Prostate gland (tissue), 2 donors: ENCODE measurements at regions not wholly inside any gene's neighbourhood (a gene's known extent, or its start where the extent isn't known, plus 50 kb on each side); places are given as distances from the start of the nearest gene placed in this dataset.
"Not testable (repeated sequence)": the region's sequence is repeated elsewhere in the genome, so short reads cannot be mapped to it uniquely, and the experiment has no call there.

Experiments used
- DNase-seq: peaks from one replicate; pipeline ENCODE4 v3.0.0-alpha.2; 2019; ENCODE audit warnings: low spot score
- H3K27ac ChIP-seq, 2 donors: fragments of 200-600 bp; sonication (generic); 2 replicates each; pipeline ENCODE4 v1.5.1; 2017 to 2019
- H3K27me3 ChIP-seq: fragments of 200-600 bp; sonication (generic); replicated peaks from 2 replicates; pipeline ENCODE4 v1.5.1; 2019; ENCODE audit not compliant: insufficient read depth
- H3K36me3 ChIP-seq, 2 donors: fragments of 200-600 bp; sonication (generic); 1 replicate in 1 of 2; 2 replicates in 1 of 2; pipeline versions ENCODE4 v1.5.1 to v1.8.1; 2017 to 2019
- H3K4me1 ChIP-seq: fragments of 200-600 bp; sonication (generic); replicated peaks from 2 replicates; pipeline ENCODE4 v1.5.1; 2019
- H3K4me3 ChIP-seq, 2 donors: fragments of 200-600 bp; sonication (generic); 2 replicates each; pipeline ENCODE4 v1.5.1; 2017 to 2019
- H3K9me3 ChIP-seq: fragments of 200-600 bp; sonication (generic); 2 replicates; pipeline ENCODE4 v1.5.1; 2017
- CTCF ChIP-seq, 4 experiments: fragments of 200-600 bp in 2 of 4; fragments of 450-650 bp in 2 of 4; sonication (generic) in 2 of 4; IDR thresholded peaks; 1 replicate in 3 of 4; 2 replicates in 1 of 4; pipeline ENCODE4 v1.5.1; 2016 to 2019; ENCODE audit warnings: antibody characterized with exemption in 4 of 4, mild to moderate bottlenecking in 2 of 4, moderate library complexity in 2 of 4
- POLR2A ChIP-seq: fragments of 450-650 bp; IDR thresholded peaks from one replicate; pipeline ENCODE4 v1.6.1; 2016; ENCODE audit warnings: antibody characterized with exemption, mild to moderate bottlenecking
- POLR2AphosphoS5 ChIP-seq: sonication (generic); formaldehyde crosslinking; IDR thresholded peaks from one replicate; pipeline ENCODE4 v1.6.1; 2017; ENCODE audit warnings: antibody characterized with exemption
- WGBS: methylation state at CpG from one replicate; pipeline ENCODE4 v1.1.5; 2018; 5-methylcytosine and 5-hydroxymethylcytosine counted together
- intact Hi-C: fragments of 100-400 bp; cut with DNase I; formaldehyde crosslinking; loops from one replicate; pipeline ENCODE4 v1.14.2; 2022

DNA sequence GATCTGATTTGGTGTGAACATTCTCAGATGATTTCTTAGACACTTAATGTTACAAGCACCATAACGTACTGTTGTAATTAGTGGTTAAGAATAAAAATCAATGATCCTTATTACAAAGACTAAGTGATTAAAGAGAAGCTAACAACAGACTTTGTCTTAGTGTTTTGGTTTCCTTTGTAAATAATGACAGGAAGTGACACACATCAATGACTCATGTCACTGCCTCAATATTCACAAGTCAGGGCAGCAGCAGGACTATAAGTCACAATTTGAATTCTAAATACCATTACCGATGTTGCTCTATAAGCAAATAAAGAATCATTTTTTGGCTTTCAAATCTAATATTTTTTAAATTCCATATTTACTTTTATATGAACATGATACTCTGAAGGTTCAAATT lies 115.8 kb upstream of the FAT4 start:
- 82% methylated on average over 2 of the region's 2 CpGs for WGBS
- Histone ChIP-seq H3K27me3 (no peaks in the 10 kb centered on the region), H3K4me1 (no peaks in the 10 kb centered on the region), H3K9me3 (no peaks in the 10 kb centered on the region), H3K4me3 (no peak overlapping the region), H3K27ac (no peak overlapping the region), H3K36me3 (no peaks in the 10 kb centered on the region)
- TF ChIP-seq POLR2A: no peak
- TF ChIP-seq CTCF (IDR thresholded peaks at IDR 0.05): no peak
- no peak for TF ChIP-seq POLR2AphosphoS5
- no peak for DNase-seq
- intact Hi-C loops: no loop called here

- H3K4me1 ChIP-seq, H3K4me3 ChIP-seq, H3K27me3 ChIP-seq, H3K27ac ChIP-seq, DNase-seq, H3K36me3 ChIP-seq, H3K9me3 ChIP-seq, intact Hi-C loops: not testable (repeated sequence)
- WGBS: 98% methylated on average over 22 of the region's 30 CpGs
These were observed 122.8 kb upstream of the FAT4 start for GRCh38 chr4:125191874-125192459.

- Histone ChIP-seq H3K36me3 (no peaks in the 10 kb centered on the region), H3K4me3 (no peak overlapping the region), H3K4me1 (no peaks in the 10 kb centered on the region), H3K27me3 (no peaks in the 10 kb centered on the region), H3K27ac (no peak overlapping the region), H3K9me3 (no peaks in the 10 kb centered on the region)
- no peak for TF ChIP-seq POLR2A
- TF ChIP-seq POLR2AphosphoS5: no peak
- TF ChIP-seq CTCF (IDR thresholded peaks at IDR 0.05): no peak
- DNase-seq: no peak
- 94% methylated on average over 3 of the region's 3 CpGs for WGBS
- intact Hi-C loops: no loop called here
These were observed 123.5 kb upstream of the FAT4 start for GRCh38 chr4:125191232-125191631.

DNA sequence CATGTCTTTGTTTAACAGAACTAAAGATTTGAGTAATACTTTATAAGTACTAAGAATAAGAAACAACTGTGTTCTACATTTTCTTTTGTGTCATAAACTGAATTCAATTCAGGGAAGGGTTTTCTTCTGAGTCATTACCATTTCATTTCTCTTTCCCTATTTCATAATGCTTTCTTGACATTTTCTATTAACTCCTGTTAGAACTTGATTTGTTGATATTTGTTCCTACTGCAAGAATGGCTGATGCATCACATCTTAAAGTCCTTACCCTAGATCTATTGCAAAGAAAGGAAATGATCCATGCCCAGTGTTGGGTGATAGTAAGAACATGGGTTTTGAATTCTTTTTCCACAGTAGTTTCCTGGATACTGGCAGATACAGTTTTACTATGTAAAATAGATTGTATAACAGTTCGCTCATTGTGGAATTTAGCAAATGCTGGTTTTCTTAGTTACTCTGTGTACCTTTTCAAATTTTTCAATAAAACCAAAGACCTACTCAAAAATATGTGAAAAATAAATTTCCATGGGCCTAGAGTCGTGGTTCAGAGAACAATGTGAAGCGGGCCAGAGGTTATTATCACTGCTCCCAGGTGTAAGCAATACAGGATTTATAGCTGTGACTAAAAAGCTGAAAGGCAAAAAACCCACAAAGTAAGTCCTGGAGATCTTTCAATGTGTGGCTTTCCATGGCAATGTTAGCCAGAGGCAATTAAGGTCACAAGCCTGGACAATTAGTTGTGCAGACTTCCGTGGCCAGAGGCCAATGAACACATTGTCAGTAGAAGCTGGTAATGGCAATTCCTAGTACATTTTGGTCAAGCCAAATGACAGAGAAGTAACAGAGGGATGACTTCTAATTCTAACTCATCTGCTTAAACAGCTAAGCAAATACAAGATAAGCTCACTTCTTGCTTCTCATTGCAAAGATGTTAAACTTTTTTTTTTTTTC lies 127.3 kb upstream of the FAT4 start:
- 39% methylated on average over 4 of the region's 4 CpGs for WGBS
- no peaks in the 10 kb centered on the region for H3K27me3 ChIP-seq
- H3K27ac ChIP-seq: no peak overlapping the region
- TF ChIP-seq POLR2A (no peak), POLR2AphosphoS5 (no peak), CTCF (IDR thresholded peaks at IDR 0.05) (no peak)
- H3K4me3 ChIP-seq: no peak overlapping the region
- H3K36me3 ChIP-seq: no peaks in the 10 kb centered on the region
- no peaks in the 10 kb centered on the region for H3K4me1 ChIP-seq
- intact Hi-C loops: no loop called here
- H3K9me3 ChIP-seq: no peaks in the 10 kb centered on the region
- peak; percentile 14 for DNase-seq

GRCh38 chr4:125184116-125184515 lies 130.6 kb upstream of the FAT4 start:
- Histone ChIP-seq H3K4me3 (no peak overlapping the region), H3K9me3 (no peaks in the 10 kb centered on the region), H3K27ac (no peak overlapping the region), H3K27me3 (no peaks in the 10 kb centered on the region), H3K4me1 (no peaks in the 10 kb centered on the region), H3K36me3 (no peaks in the 10 kb centered on the region)
- TF ChIP-seq CTCF (IDR thresholded peaks at IDR 0.05) (no peak), POLR2AphosphoS5 (no peak)
- 79% methylated on average over 3 of the region's 3 CpGs for WGBS
- no peak for DNase-seq
- intact Hi-C loops: no loop called here
